ENCODE measurements at regions not wholly inside any gene's neighbourhood (a gene's known extent, or its start where the extent isn't known, plus 50 kb on each side); places are given as distances from the start of the nearest gene placed in this dataset.

DNA sequence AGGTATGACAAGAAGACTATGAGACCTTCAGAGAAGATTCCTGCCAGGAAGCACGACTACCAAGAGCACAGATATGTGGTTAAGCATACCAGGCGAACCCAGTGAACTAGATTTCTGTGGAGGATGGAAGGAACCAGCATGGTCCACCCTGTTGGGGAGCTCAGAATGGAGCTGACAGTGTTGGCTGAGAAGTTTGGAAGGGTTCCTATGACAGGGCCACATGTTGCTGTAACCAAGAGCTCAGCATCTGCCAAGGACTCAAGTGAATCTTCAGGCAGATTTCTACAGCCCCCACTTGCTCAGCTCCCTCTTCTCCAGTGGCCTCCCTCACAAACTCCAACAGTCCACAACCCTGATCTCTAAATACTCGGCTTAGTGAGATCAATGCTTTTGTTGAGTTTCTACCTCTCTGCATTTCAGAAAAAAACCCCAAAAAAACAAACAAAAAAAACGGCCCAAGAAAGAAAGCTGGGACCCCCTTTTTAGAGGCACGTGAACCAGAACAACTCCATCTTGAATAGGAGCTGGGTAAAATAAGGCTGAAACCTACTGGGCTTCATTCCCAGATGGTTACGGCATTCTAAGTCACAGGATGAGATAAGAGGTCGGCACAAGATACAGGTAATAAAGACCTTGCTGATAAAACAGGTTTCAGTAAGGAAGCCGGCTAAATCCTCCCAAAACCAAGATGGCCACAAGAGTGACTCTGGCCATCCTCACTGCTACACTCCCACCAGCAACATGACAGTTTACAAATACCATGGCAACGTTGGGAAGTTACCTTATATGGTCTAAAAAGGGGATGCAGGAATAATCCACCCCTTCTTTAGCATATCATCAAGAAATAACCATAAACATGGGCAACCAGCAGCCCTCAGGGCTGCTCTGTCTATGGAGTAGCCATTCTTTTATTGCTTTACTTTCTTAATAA lies 691.1 kb downstream of the UQCRFS1 start:
- DNase-seq = no peak

DNA sequence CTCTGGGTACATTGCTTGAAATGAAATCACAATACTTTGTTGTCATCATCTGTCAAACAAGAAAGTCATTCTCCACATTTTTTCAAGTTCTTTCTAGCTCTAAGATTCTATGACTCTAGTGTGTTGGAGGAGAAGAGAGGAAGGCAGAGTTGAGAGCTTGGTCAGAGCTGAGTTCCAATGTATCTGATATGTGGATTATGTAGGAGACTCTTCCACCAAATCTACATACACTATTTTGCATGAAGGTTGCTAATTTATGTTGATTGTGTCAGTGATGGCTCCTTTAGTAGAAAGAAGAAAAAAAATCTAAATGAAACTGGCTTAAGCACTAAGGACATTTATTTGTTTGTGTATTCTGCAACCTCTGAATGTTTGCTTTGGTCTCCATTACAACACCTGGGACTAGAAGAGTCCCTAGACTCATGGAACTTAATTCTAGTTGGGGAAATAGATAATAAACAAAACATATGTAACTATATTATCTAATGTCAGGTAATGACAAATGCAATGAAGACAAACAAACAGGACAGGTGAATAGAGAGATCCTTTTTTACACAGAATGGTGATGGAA lies 691.9 kb downstream of the UQCRFS1 start:
- no peak for DNase-seq

DNA sequence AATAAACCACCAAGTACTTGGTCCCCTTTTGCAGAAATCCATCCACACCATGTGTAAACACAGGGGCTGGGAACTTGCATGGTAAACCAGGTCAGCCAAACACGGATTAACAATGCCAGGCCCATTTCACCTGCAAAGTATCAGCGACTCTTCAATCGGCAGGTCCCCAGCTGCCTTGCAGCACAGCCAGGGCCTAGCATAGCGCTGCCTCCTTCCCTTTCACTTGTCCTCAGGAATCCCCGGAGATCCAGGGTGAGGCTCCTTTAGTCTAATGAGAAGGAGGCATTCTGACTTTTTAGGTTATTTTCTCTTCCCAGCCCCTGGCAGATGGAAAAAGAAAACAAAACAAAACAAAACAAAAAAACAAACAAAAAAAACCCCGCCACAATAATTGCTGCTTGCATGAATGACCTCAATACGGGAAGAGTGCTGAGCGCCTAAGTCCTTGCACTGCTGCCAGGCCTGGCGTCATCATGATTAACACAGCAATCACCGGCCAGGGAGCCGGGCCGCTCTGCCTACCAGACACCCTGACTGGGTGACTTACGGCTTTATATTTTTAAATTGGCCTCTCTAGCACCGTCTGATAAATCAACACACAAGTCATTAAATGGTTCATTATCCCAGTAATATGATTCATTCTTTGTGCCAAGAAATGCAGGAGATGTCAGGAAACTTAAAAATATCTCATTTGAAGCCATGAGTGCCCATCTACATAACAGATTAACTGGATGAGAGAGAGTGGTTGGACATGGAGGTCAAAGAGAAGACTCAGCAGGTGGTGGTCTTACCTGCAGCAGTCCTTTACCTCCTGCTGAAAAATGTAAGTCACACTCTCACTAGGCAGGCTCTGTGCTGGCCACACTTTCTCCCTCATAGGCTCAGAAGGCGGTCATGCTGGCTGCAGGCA lies 692.7 kb downstream of the UQCRFS1 start:
- no peak for DNase-seq

DNA sequence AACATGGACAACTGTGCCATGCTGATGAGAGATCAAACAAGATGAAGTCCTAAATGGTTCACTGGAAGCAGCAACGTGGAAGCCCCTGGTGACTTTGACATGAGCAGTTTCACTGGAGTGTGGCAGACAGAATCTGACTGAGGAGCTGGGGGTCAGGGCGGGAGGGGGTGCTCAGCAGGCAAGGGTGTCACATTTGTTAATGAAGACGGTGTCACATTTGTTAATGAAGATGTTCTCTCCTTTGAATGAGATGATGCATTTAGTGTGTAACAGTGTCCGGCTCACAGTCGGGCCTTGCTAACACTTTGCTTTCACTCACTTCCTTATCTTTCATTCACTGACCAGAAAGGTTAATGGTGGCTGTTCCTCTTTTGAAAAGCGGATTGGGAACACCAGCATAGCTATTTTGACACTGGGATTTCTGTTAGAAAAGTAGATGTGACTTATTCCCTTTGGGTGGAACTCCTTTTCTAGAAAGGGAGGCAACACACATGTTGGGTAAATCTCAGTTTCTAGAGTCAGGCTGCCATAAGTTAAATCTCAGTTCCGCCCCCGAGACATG lies 693.7 kb downstream of the UQCRFS1 start:
- no peak for DNase-seq

DNA sequence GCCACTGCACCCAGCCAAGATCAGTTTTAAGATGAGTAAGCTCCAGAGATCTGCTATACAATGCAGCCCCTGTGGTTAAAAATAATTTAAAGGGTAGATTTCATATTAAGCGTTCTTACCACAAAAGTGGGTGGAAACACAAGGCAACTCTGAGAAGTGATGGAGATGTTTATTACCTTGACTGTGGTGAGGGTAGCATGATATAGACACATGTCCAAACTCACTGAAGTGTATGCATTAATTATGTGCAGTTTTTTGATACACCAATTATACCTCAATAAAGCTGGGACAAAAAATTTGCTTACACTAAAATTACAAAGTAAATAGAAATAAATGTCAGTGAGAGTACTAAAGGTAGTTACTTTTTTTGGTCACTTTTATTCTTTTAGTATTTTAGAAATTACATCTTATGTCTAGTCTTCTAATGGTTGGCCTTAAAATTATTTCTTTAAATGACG lies 696.5 kb downstream of the UQCRFS1 start:
- DNase-seq = no peak

DNA sequence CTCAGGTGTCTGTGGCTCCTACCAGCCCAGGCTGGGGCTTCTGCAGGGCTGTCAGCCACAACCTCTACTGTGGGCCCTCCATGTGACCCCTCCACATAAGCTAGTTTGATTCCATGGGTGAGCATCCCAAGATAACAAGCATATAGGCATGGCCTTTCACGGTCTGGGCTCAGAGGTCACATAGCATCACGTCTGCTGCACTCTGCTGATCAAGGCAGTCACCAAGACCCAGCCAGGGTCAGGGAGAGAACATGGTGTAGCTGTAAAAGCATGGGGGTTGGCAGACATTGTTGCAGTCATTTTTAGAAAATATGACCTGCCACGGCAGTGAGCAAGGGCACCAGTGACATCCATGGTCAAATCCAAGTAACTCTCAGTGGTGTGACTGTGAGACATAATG lies 698.8 kb downstream of the UQCRFS1 start:
- DNase-seq = no peak

DNA sequence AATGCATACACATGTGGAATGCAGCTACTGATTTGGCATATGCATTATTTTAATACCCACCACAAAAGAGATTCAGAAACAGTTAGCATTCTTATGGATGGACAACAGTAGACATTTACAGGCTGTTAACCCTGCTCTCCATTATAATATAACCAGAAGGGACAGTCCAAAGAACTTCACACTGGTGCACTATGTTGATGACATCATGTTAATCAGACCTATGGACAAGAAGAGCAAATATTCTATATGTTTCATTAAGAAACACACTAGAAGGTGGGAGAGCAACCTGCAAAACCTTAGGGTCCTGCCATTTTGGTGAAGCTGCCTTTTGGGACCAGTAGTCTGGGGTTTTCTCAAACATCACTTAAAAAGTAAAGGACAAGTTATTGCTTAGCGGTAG lies 701.3 kb downstream of the UQCRFS1 start:
- DNase-seq = no peak

DNA sequence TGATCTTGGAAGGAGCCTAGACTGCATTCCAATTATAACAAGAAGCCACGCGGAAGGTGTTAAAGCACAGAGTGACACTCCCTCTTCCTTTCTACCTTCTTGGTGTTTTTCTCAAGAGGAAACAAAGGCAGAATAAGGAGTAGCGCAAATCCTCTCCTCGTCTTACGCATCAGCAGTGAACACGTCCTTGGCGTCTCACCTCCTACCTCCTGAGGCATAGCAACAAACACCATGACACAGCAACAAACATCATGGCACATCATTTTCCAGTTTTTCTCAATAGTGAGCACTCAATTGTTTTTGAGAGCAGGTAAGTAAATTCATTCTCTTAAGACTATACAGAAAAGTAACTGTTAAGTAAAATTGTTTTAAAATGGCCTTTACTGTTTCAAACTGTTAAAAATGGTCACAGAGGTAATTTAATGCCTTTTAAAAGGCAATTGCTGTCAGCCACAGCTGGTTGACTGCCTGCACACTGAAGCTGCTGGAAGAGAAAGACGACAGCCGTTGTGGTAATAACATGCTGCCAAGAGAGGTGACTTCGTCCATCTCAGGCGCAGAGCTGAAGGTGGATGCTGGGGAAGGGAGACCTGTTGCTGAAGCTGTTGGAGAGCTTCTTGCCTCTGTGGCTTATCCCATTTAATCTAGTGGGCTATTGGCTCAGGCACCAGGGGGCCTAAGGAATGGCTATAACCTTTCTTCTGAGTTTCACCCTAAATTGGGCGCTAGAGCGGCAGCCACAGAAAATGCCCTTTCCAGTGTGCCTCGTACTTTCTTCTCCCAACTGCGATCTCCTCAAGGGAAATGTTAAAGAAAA lies 703.7 kb downstream of the UQCRFS1 start:
- no peak for DNase-seq

DNA sequence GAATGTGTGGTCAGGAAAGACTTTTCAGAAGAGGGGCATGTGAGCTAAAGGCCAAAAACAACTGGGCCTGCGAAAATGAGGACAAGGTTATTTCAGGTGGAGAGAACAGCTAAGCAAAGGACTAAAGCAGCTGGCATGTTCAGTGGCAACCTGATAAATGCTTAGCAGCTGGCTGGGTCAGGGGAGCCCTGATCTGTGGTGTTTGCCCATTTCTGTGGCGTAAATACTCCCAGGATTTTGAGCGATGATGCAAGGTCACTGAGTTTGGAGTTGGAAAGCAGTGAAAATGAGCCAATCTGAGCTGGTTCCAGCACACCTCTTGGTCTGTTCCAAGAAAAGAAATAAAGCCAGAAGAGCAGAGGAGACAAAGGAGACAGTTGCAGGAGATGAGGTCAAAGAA lies 704.3 kb downstream of the UQCRFS1 start:
- no peak for DNase-seq

DNA sequence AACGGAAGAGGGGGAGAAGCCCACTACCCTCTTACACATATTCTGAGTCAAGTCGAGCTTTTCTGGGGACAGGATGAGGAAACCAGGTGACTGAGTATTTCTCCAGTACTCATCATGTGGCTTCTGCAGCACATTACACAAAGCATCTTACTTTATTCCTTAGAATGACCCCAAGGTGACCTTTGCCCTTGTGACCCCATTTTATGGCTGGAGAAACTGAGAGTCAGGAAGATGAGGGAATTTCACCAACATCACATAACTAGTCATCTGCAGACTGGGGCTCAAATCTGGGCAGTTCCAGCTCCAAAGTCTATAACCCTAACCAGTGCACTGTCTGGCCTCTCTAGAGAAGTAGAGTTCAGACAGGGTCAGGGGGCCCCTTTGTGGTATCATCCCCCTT lies 707.0 kb downstream of the UQCRFS1 start:
- no peak for DNase-seq

DNA sequence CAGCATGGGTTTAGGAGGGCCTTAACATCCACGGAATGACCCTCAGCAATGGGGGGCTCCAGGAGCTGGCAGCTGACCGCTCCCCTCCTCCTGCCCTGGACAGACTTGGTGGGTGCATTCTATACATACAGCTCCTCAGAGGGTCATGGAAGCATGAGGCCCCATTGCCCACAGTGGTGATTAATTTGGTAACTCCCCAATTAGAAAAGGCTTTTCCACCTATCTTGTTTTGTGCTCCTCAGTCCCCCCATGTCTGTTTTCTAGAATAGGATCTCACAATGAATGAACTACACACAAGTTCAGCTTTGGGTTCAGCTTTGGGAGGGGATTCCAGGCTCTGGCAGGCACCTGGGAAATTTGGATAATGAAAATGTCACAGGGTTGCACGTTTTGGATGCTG lies 707.8 kb downstream of the UQCRFS1 start:
- DNase-seq = no peak

DNA sequence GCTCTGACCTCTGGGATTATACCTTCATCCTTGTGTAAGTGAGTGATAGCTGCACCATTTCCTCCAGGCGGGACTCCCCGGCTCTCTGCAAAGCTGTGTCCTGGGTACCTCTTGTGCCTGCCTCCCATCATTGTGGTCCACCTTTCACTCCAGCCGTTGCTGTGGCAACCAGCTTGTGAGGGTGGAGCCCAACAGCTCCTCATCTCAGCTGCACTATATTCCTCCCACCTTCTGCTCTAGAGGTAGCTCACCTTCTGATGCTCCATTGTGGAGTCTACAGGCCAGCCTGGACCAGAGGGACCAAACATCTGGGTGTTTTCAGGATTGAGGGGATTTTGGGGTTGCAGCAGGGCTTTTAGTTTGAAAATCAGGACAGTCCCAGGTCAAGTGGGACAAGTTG lies 708.2 kb downstream of the UQCRFS1 start:
- no peak for DNase-seq

DNA sequence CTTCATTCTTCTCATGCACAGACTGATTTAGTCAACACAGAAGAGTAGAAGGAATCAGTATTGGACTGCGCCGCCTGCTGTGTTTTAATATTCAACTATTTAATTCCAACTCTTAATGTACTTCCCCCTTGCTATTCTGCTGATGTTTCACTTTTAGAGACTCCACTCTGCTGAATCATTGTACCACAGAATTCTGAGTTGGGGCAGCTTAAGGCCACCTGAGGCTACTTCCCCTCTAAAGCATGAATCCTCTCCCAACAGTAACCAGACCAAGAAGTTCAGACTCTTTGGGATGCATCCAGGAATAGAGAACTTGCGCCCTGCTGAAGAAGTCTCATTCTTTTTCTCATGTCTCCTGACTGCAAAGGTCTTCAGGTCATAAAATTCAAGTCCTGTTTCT lies 708.8 kb downstream of the UQCRFS1 start:
- DNase-seq = no peak

DNA sequence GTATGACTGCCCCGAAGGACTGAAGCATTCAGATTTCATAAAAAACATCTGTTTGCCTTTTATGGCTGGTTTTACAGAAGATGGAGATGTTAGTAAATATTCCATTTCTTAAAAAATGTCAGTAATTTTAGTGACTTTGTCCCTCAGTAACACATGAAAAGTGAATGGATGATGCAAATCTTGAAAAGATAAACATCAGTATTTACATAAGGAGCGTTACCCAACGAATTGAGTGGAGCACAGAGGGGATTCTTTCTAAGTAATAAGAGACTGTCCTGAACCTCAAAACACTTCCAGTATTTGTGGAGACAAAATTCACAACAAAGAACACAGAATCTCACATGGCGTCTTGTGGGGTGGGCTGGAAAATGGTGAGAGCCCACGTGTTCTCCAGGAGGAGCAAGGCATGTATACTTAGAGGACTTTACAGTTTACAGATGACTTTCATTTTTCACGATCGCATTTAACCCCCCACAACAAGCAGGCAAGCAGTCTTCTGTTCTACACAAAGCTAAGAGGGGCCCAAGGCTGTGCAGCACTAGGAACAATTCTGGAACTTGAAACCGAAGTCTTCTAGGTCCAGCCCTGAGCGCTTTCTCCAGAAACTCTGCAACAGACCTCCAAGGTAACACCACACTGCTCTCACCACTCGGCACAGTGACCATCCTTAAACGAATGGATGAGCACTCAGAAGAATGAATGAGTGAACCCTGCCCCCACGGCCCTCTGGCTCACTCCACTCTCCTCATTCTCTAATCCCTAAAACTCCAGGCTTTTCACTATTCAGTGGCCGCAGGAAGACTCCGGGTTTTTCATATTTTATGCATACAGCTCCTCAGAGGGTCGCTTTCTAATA lies 709.8 kb downstream of the UQCRFS1 start:
- DNase-seq = no peak

DNA sequence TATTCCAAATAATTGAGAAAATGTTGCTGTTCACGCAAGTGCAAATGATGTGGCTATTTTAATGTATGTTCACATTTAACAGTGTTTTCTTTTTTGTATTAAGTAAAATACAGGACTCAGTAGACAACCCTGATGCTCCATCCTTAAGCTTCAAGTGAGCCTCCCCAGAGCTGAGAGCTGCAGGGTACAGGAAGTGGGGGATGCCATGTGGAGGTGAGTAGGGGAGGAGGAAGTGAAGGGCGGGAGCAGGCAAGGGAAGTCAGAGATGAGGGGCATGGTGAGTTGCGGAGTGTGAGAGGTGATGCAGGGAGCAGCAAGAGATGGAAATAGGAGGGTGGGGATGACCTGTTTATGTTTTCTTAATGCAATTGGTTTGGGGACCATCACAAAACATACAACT lies 711.0 kb downstream of the UQCRFS1 start:
- DNase-seq = no peak

DNA sequence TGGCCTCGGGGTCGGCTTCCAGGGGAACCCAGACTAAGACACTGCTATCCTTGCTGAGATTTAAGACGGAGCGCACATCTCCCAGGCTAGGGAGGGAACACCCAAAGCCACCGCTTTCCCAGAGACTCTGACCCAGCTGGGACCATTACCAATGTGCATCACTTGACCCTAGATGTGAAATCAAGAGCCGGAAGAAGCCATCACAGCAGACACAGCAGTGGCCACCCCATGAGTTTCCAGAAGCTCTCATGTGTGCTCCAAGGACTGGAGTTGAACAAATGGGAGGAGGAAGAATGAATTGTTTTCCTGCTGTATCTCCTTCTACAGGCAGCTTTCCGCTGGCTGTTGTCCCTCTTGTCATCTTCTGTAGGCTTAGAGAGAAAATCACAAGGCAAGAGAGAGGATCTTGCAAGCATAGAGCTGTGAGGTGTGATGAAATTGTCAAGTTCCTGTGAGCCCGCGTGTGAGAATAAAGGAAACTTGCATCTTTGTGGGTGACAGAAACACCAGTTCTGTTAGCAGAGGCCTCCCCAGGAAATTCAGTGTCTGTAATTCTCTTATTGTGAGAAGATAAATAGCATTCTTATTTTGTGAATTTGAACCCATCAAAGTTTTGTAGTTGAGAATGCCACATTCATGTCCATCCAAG lies 711.8 kb downstream of the UQCRFS1 start:
- DNase-seq = no peak

DNA sequence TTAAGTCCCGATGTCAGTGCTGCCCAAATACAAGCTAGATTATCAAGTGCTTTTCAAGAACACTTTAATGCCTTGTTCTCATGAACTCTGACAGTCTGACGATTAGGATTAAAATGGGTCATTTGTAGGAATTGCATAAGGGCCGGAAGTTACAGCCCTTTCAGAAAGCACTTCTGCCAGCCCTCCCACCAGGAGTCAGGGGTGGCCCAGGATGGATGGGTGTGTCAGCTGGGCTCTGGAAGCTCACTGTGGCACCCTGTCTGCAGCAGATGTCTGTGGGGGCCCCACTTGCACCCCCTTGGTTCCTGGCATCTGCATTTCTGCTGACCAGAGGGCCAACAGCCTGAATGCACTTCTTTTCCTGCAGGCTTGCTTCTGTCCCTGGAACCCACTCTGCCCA lies 712.7 kb downstream of the UQCRFS1 start:
- no peak for DNase-seq

DNA sequence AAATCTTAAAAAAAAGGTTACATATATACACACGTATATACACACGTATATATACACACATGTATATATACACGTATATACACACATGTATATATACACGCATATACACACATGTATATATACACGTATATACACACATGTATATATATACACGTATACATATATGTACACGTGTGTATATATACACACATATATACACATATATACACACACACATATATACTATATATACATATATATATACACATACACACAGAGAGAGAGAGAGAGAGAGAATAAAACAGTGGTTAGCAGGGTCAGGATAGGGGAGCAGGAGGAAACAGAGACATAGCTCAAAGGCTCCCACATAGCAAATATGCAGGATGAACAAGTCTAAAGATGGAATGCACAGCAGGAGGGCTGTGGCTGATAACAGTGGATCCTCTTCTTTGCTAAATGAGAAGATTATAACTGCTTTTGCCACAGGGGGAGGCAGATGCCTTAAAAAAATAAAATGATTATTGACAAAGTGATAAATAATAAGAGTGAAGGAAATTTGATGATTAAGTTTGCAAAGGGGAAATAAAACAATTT lies 714.5 kb downstream of the UQCRFS1 start:
- no peak for DNase-seq

DNA sequence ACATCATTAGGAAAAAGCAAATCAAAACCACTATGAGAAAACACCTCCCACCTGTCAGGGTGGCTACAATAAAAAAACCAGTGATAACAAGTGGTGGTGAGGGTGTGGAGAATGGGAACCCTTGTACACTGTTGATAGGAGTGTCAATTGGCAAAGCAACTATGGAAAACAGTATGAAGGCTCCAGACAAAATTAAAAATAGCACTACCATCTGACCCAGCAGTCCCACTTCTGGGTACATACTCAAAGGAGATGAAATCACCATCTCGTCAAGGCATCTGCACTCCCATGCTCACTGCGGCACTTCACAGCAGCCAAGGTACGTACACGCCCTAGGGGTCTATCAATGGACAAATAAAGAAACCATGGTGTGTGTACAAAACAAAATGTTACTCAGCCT lies 715.1 kb downstream of the UQCRFS1 start:
- no peak for DNase-seq

DNA sequence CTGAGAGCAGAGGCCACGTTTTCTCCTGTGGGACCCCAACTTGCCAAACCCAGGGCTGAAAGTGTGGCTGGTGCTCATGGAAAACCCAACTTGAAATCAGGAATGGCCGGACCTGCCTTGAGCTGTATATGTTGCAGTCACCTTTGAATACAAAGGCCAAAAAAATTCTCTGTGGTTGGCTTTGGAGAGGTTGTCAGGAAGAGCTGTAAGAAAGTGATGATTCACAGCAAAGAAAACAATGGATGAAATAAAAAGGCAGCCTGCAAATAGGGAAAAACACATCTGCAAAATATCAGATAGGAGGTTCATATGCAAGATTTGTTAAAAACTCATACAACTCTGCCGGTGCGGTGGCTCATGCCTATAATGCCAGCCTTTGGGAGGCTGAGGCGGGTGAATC lies 715.8 kb downstream of the UQCRFS1 start:
- no peak for DNase-seq
